HG02870 (cell line): ENCODE measurements at regions not wholly inside any gene's neighbourhood (a gene's known extent, or its start where the extent isn't known, plus 50 kb on each side); places are given as distances from the start of the nearest gene placed in this dataset.

Experiments used
- ATAC-seq: cut with Tn5 transposase; IDR thresholded peaks from one replicate; pipeline ENCODE4 v1.9.1; 2021; ENCODE audit warnings: mild to moderate bottlenecking, moderate library complexity; ENCODE audit not compliant: unreplicated experiment

DNA sequence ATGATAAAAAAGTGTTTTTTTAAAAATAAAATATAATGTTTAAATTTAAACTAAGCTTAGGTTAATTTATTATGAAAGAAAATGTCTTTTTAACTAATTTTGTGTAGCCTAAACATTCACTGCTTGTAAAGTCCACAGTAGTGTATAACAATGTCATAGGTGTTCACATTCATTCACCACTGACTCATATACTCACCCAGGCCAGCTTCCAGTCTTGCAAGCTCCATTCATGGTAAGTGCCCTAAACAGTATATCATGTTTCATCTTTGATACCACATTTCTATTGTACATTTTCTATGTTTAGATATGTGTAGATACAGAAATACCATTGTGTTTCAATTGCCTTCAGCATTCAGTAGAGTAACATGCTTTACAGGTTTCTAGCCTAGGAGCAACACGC lies 530.3 kb downstream of the EPHA5 start:
- no peak for ATAC-seq

DNA sequence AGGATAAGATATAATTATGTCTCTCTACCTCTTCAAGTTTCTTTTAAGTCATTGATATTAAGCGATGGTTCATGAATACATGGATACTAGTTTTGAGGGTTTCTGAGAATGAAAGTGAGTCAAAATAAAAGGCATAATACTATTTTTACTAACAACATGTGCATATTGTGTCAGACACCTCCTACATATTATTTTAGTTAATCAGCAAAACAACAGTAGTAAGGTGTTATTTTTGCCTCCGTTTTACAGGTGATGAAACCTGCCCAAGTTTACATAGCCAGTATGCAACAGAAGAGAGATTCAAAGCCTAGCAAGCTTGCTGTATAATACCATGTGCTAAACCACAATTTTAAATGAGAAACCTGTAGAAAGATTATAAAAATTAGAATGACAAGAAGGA lies 544.1 kb downstream of the EPHA5 start:
- no peak for ATAC-seq

DNA sequence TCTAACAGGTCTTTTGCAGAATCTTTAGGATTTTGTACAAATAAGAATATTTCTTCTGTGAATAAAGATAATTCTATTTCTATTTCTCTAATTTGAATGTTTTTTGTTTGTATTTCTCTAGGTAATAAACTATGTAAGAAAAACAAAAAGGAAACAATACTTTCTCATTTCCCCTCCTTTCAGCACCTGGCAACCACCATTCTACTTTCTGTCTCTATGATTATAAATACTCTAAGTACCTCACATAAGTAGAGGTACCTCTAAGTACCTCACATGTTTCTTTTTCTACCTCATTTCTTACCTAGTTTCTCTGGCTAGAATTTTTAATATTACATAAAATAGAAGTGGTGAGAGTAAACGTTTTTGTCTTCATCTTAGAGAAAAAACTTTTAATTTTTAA lies 550.0 kb downstream of the EPHA5 start:
- ATAC-seq, result no peak

DNA sequence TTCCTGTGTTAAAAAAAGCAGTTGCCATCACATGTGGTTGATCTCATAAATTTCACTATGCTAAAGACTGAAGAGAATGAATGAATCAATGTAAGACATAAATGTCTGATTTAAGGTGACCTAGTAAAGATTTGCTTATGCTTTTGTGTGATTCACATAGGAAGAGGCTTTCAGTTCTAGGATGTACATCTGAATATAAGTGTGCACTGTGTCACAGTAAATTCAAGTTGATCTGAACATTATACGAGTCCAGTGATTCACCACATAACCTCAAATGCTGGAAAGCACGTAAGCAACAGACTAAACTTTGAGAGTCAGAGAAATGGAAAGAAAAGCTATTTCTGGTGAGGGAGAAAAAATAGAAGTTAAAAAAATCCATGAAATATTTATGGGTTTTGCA lies 567.9 kb downstream of the EPHA5 start:
- no peak for ATAC-seq

DNA sequence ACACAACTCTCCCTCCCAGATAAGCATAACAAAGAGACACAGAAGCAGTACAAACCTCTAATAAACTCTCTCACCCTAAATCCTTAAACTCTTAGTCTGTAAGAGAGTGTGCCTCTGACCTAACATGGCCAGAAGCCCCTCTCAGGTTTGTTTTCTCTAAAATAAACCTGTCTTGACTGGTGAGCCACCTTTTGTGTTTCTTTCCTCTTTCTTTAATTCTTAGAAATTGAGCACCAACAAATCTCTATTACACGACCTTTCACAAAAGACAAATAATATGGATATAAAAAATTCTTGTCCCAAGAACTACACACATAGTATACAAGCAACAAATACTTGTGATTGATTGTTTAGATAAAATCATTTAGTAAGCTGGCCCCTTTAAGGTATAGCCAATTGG lies 573.7 kb downstream of the EPHA5 start:
- ATAC-seq, result no peak

DNA sequence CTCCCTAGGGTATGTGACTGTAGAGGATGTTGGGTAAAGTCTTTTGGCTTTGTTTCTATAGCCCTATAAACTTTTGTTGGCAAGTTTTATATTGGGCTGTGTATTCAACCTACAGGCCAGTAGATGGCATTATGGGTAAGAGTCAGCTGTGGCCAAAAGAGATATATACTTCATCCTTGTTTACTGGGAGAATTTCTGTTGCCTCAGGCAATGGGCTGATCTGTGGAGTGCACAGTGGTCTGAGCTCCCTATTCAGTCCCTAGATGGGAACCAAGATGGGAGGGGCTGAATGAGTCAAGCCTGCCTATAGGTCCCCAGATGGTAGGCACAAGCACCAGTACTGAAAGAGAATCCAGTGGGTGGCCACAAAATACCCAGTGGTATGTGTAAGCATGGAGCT lies 580.6 kb downstream of the EPHA5 start:
- ATAC-seq, result no peak

DNA sequence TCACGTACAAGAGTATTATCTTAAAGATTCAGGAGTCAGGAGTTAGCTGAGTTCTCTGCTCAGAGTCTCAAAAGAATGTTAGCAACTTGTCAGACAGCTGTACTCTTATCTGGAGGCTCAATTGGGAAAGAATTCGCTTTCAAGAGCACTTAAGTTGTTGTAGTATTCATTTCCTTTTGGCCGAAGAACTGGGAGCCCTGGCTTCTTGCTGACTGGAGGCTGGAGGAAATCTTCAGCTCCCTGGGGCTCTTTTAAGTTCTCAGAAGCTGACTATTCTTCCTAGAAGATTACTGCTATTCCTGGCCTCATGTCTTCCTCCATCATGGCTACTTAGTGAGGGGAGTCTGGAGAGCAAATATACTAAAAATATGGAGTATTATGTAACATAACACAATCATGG lies 587.2 kb downstream of the EPHA5 start:
- no peak for ATAC-seq

DNA sequence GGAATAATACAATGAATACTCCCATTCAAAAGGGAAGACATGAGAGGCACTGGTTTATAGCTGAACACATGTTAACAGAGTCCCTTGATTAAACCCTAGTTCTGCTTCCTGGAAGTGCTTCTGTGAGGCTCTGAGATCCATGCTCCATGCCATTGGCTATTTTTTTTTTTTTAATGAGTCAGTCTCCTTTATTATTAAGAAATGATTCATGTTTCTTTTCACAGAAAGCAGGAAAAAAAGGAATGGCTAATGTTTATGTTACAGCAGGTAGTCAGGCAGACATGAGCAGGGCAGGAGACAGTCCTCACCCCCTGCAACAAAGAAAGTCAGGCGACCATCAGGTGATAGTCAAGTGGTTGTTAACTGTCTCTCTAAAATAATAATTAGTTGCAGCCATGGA lies 598.7 kb downstream of the EPHA5 start:
- ATAC-seq, result no peak

DNA sequence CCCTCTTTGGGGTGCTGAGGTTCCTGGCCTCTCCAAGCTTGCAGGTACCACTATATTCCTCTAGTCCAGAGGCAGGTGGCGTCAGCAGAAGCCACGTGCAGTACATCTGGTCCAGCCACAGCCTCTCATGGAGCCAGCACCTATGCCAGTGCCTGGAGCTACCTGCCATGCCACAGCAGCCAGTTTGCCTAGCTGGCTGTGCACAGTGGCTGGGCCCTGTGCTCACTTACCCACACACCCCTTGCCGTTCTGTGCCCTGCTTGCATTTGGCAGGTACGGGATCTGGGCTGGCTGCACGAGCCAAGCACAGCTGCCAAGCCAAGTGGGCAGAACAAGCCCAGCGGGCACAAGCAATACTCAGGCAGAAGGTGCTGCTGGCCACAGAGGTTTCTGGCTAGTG lies 601.1 kb downstream of the EPHA5 start:
- no peak for ATAC-seq

DNA sequence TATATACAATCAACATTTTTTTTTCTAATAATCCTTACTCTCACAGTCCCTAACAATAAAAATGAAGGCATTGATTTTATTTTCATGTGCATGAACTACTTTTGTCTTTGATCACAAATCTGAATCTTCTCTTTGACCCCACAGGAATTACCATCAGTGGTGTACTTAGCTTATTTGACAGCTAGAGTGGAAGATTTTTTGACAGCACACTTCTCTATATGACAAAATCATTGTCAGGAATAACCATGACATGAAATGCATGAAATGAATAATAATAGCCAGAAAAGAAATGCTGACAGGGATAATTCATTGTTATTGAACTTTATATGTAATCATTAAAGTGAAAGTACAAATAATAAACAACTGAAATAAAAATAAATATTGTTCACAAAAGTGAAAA lies 604.2 kb downstream of the EPHA5 start:
- no peak for ATAC-seq

DNA sequence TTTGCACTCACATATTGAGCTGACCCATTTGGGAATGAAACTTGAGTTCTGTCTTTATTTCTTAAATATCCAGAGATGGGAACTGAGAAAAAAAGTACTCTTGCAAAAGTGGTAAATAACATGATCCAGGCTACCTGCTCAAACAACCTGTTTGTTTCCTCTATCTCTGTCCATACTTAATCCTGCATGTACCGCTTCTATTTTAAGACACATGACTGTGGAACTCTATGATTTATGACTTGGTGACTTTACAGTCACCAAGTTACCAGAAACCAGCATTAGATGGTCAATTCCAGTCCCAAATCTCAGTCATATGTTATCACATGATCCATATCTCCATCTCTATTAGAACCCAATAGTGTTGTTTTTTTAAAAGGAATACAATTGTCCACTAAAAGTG lies 606.7 kb downstream of the EPHA5 start:
- no peak for ATAC-seq

DNA sequence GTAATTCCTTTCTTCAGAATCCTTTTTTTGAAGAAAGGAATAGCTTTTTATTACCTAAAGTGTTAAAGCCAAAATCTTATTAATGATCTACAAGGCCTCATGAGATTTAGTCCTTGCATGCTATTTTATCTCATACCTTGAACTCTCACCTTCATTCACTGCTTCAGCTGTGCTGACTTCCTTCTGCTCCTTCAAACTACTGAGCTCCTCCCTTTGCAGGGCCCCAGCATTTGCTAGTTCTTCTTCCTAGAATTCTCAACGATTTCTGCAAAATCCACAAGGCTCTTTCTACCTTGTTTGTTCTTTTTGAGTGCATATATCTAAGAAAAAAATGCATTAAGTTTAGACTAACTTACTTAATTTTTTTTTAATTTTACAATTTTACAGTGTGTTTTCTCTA lies 619.5 kb downstream of the EPHA5 start:
- ATAC-seq, result no peak

DNA sequence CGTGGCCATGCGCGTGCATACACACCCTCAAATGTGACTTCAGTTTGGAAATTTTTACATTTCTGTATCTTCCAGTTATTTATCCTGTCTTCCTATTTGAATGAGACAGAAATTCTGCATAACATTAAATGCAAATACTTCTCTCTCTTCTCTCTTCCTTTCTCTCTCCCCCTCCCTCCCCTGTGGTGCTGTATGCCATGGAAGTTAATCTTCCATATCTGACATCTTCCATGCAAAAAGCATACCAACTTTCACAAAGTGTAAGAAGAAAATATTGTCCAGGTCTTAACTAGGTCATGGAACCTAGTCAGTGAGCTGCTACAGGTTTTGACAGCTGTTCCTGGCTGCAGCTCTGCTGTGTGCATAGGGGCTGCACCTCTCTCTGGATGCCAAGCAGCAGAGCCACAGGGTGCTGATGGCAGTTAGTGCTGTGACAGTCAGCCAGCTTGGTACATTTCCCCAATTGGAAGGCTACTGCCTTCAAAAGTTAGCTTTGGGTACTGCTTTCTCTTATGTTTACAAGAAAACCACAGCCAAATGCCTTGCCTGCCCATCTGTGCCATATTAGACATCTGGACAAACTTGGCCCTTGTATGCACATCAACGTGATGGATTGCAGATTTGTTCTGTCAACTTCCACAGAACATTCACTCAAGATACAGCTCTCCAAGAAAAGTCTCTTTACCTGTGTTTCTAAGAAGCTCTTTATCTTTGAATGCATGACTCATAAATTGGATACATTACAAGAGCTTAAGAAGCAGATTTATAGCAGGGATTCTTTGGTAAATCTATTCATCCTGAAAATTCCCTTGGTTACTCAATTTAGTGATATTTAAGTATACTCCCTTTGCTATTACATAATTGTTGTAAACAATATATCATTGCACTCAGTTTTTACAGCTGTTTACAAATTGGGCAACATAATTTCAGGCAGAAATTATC lies 623.8 kb downstream of the EPHA5 start:
- ATAC-seq, result no peak

DNA sequence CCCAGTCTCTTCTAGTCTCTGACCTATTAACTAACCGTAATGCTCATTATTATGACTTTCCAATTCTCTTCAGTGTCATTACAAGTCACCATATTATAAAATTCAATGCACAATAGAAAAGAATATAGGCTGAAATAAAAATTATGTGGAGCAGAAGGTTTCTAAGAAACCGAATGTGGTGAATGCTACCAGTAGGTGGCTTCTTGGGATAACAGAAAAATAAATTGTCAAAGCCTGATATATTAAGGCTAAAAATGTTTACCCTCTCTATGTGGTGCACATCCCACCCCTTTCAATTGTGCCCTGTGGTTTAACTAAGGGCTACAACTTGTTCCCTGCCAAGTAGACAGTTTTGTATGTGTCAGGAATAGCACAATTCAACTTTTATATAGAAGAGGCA lies 624.6 kb upstream of the TECRL start:
- no peak for ATAC-seq

DNA sequence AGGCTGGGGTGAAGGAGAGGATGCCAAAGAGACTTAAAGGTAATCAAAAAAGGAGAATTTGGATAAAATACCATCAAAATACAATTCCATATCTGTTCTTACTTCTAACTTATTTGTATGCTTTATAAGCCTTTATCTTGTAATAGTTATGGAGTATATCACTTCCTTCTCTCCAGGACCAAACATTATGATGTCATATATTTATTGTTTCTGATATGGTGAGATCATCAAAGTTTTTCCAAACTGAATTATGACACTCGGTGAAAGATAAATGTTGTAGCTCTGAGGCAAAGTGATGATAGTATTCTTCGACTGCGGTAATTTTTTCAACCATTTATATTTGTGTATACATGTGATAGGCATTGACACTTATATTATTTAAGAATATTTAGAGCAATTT lies 619.3 kb upstream of the TECRL start:
- ATAC-seq, result no peak

DNA sequence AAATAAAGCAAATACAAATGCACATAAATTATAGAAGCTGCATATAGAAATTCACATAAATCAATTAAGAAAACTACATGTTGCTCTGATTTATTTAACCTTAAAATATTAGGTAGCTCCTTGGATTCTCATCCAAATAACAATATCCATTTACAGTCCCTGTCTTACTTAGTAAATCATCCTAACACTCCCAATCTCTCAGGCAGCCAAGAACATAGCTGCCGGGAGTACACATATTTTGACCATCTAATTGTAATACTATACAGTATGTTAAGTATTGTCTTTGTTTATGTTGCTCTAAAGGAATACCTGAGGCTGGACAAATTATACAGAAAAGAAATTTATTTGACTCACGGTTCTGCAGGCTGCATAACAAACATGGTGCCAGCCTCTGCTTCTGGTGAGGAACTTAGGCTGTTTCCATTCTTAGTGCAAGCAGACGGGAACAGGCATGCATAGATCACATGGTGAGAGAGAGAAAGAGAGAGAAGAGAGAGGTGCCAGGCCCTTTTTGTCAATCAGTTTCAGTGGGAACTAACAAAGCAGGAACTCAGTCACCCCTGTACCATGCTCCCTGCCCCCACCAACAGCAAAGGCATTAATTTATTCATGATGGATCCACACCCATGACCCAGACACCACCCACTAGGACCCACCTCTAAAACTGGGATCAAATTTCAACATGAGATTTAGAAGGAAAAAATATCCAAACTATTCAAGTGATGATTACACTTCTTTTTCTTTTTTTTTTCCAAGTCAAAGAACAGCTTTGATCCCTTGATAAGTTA lies 614.8 kb upstream of the TECRL start:
- ATAC-seq, result no peak

DNA sequence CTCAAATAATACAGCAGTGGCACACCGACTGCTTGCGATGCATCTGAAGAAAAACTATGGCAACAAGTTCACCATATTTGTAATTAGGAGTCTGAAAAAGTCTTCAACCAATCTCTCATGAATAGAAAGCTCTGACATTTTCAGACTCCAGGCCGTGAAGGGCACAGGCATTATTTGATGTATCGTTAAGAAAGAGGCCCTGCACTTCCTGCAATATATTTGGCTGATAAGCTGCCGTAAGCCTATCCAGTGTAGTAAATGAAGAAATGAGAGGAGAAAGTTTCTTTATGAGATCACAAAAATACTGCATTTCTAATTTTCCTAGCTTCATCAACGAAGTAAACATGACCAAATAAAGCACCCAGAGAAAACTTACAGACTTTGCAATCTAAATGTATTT lies 613.8 kb upstream of the TECRL start:
- no peak for ATAC-seq

DNA sequence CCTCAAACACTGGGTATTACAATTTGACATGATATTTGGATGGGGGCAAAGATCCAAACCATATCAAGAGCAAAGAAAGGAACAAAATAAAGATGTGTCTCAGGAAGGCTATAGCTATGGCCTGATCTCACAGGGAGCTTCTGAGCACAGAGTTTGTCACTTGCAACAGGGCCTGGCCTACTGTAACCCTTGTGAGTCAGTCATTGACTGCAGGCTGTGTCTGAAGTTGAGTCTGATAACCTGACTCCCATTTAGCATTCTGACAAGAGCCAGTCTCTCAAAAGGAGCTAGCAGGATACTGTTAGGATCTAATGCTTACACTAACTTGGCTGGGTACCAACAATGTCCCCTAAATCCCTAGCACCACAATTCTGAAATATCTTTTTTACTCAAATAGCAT lies 612.5 kb upstream of the TECRL start:
- no peak for ATAC-seq

DNA sequence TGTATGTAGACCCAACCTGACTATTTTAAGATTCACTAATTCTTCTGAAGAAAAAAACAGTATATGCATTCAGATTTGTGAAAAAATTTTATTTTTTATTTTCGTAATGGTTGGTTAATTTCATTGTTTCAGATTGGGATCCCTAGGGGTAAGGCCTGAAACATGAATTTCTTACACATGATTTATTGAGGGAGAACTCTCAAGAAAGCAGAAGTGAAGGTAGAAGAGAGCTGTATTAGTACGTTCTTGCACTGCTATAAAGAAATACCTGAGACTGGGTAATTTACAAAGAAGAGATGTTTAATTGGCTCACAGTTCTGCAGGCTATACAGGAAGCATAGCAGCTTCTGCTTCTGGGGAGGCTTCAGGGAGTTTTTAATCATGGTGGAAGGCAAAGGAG lies 611.9 kb upstream of the TECRL start:
- no peak for ATAC-seq

DNA sequence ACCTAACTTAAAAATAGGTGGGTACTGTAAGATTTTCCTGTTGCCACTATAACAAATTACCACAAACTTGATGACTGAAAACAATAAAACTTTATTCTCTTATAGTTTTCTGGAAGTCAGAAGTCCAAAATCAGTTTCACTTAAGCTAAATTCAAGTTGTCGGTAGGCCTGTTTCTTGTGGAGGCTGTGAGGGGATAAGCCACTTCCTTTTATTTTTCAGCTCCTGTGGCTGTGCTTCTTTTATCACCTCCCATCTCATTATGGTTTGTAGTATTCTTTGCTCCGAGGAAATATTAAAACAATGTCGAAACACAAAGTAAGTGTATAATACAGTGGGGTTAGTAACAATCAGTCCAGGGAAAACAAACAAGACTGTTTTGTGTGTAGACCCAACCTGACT lies 610.5 kb upstream of the TECRL start:
- ATAC-seq, result no peak

DNA sequence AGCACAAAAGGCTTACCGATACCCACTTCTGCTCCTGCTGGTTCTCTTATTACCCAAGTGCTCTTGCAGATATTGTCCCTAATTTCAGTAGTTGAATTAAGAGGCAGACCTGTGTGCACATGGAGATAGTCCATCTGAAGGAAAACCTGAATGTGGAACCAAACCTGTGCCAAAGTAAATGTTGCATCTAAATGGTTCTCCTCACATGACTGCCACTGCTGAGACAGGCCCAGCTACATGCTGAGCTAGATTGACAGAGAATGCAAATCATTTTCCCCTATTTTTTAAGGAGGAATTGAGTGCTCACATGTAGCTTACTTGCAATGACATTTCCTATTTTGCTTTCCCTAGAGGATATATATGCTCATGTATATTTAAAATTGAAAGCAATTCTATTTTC lies 609.1 kb upstream of the TECRL start:
- ATAC-seq, result no peak

DNA sequence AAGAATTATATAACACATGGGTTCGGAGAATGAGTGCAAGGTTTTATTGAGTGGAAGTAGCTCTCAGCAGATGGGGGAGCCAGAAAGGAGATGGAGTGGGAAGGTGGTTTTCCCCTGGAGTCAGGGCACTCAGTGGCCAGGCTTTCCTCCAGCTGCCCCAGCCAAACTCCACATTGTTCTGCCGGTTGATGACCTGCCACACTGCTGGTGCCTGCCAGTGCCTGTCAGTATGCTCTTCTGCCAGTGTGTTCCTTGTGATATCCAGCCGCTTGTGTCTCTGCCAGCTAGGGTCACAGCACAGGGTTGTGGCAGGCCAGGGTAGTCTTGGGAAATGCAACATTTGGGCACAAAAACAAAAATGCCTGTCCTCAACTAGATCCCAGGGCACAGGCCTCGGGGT lies 604.8 kb upstream of the TECRL start:
- no peak for ATAC-seq
